ENCODE measurements at regions not wholly inside any gene's neighbourhood (a gene's known extent, or its start where the extent isn't known, plus 50 kb on each side); places are given as distances from the start of the nearest gene placed in this dataset.
A peak's percentile ranks its signal among the peaks of the same experiment; 100 is the strongest.

DNA sequence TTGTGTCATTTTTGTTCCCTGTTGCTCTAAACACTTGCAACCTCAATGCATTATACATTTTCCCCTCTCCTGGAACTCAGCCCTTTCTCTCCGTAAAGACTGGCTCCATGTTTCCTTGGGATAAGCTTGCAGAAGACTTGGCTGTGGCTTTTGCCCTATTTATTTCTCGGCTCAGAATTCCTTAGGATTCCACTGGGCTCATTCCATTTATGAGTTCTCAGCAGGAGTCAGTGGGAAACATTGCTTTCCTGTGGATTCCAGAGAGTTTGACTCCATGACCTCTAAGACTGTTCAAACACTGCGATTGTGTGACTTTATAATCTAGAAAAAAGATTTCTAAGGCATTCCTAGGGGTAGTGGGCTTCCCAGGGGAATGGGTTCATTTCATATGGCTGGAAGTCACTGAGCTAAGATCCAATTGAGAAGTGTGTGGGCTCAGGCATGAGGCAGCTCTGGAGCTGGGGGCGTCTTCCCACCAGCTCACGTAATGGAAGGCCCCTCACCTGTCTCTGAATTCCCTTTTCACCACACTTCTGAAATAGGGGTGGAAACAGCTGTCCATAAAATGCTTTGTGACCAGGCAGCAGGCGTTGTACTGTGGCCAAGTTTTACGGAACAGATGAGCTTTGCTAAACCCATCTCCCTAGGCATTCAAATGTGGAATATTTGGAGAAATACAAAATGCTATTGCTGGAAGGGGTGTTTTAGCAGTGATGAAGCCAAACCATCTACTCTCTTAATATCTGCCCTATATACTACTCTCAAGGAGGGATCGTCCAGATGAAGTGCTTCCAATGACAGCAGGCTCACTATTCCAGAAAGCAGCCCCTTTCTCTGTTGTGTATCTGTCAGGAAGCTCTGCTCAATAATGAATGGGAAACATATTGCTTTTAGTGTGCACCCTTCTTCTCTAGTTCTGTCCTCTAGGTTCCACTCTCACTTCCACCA is 91.8 kb upstream of the BCL6 start:
- no peak overlapping the region for H2BK15ac ChIP-seq (ENCODE audit: low read depth, low read length)
- H3K23ac ChIP-seq (ENCODE audit: low read depth, low read length), result no peak overlapping the region
- TF ChIP-seq BHLHE40 (IDR thresholded peaks at IDR 0.05; ENCODE audit: low read depth, low read length) (no peak), SMC3 (IDR thresholded peaks at IDR 0.05; ENCODE audit: low read depth, low read length) (no peak), CHD1 (IDR thresholded peaks at IDR 0.05; ENCODE audit: low read depth, low read length) (no peak), MAZ (IDR thresholded peaks at IDR 0.05; ENCODE audit: borderline replicate concordance, low read depth, low read length) (no peak), RCOR1 (IDR thresholded peaks at IDR 0.05; ENCODE audit: insufficient replicate concordance, low read length) (no peak), FOS (IDR thresholded peaks at IDR 0.05; ENCODE audit: low read depth, low read length) (no peak), RAD21 (IDR thresholded peaks at IDR 0.05; ENCODE audit: low read length) (no peak), NFE2L2 (IDR thresholded peaks at IDR 0.05; ENCODE audit: low read depth, low read length) (no peak), POLR2A (IDR thresholded peaks at IDR 0.05; ENCODE audit: low read depth, low read length) (no peak), RFX5 (IDR thresholded peaks at IDR 0.05; ENCODE audit: low read depth, low read length) (no peak)
- TF ChIP-seq, protein P1, sequence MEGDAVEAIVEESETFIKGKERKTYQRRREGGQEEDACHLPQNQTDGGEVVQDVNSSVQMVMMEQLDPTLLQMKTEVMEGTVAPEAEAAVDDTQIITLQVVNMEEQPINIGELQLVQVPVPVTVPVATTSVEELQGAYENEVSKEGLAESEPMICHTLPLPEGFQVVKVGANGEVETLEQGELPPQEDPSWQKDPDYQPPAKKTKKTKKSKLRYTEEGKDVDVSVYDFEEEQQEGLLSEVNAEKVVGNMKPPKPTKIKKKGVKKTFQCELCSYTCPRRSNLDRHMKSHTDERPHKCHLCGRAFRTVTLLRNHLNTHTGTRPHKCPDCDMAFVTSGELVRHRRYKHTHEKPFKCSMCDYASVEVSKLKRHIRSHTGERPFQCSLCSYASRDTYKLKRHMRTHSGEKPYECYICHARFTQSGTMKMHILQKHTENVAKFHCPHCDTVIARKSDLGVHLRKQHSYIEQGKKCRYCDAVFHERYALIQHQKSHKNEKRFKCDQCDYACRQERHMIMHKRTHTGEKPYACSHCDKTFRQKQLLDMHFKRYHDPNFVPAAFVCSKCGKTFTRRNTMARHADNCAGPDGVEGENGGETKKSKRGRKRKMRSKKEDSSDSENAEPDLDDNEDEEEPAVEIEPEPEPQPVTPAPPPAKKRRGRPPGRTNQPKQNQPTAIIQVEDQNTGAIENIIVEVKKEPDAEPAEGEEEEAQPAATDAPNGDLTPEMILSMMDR (conservative IDR thresholded peaks at IDR 0.05; ENCODE audit: low read depth, low read length), result no peak
- no peak overlapping the region for H3K4ac ChIP-seq (ENCODE audit: low read depth, low read length)
- no peak overlapping the region for H4K5ac ChIP-seq (ENCODE audit: low read depth, low read length)
- intact Hi-C loops (cut with micrococcal nuclease), result no loop called here
- H2AK5ac ChIP-seq (ENCODE audit: low read depth, low read length), result no peak overlapping the region
- H2AK9ac ChIP-seq (replicated peaks; ENCODE audit: low read depth, low read length, poor library complexity), result peak overlapping the region; percentile 31
- H2AFZ ChIP-seq (replicated peaks; ENCODE audit: low read length, poor library complexity), result no peak overlapping the region
- no peak overlapping the region for H3K14ac ChIP-seq (replicated peaks; ENCODE audit: low read depth, low read length)
- ATAC-seq (ENCODE audit: low read depth), result peak; percentile 55
- H3K9me3 ChIP-seq (ENCODE audit: control insufficient read depth, insufficient read depth, low read length), result no peaks in the 10 kb centered on the region
- H3K4me3 ChIP-seq (ENCODE audit: insufficient read depth, low read depth, low read length), result no peak overlapping the region
- no peak overlapping the region for H4K8ac ChIP-seq (ENCODE audit: low read depth in 2 of 2, low read length in 2 of 2)
- no peak overlapping the region for H3K56ac ChIP-seq (ENCODE audit: extremely low read depth, insufficient read depth, low read length)
- no peak overlapping the region for H3K27ac ChIP-seq (ENCODE audit: insufficient read depth, low read length)
- ChIA-PET CTCF (interaction anchor here (0.6 kb wide), 1 partner anchor 11 kb away, joined by 3 read pairs; no protein-coding TSS in a partner anchor), POLR2A (ENCODE audit: unreplicated experiment) (no interaction called here)
- no peak overlapping the region for H3K9ac ChIP-seq (ENCODE audit: low read depth, low read length)
- H4K20me1 ChIP-seq (ENCODE audit: insufficient read depth, low read length), result no peaks in the 10 kb centered on the region
- no peak overlapping the region for H2BK120ac ChIP-seq (ENCODE audit: low read depth, low read length)
- DNase-seq, result peak; percentile 10
- no peak overlapping the region for H3K4me2 ChIP-seq (ENCODE audit: low read depth, low read length)
- WGBS, 2 experiments (ENCODE audit: extremely low coverage in 2 of 2, insufficient read length in 1 of 2), result 65% methylated on average over 2 of the region's 8 CpGs; no CpG with 5 or more reads in 1 of the 2 experiments
- H2BK20ac ChIP-seq (ENCODE audit: low read depth, low read length), result no peak overlapping the region
- H3K18ac ChIP-seq (ENCODE audit: low read depth, low read length), result no peak overlapping the region
- H3K79me1 ChIP-seq (ENCODE audit: low read depth in 1 of 2, low read length in 2 of 2), result no peaks in the 10 kb centered on the region
- H2BK5ac ChIP-seq (ENCODE audit: low read depth, low read length, poor library complexity, severe bottlenecking), result no peak overlapping the region
- H4K91ac ChIP-seq (ENCODE audit: insufficient read depth, low read depth, low read length), result no peak overlapping the region
- peaks cover under 1% of the 10 kb centered on the region; the same call in 1 of the 2 replicates for H3K9me1 ChIP-seq (ENCODE audit: insufficient read depth, low read length)
- dilution Hi-C loops (cut with HindIII; ENCODE audit: low sequenced_read_pairs, unreplicated experiment), result no loop called here
- H3K36me3 ChIP-seq (ENCODE audit: control insufficient read depth, insufficient read depth, low read length), result no peaks in the 10 kb centered on the region
- BruUV-seq (replicated peaks), result no TSS peak
- H3K4me1 ChIP-seq (ENCODE audit: control insufficient read depth, insufficient read depth, low read length), result no peaks in the 10 kb centered on the region; the same call in 1 of the 2 replicates
- in situ Hi-C loops (cut with MboI; ENCODE audit: low sequenced_read_pairs), result no loop called here
- peaks cover 12% of the 10 kb centered on the region for H3K27me3 ChIP-seq (ENCODE audit: control insufficient read depth, insufficient read depth, low read length)

Data from IMR-90 (cell line).